K562 (cell line): ENCODE measurements at regions not wholly inside any gene's neighbourhood (a gene's known extent, or its start where the extent isn't known, plus 50 kb on each side); places are given as distances from the start of the nearest gene placed in this dataset.

Experiments used
- ATF1 ChIP-seq, 2 experiments: fragments of 450-650 bp in 1 of 2; IDR thresholded peaks; 2 replicates each; pipeline ENCODE4 v1.6.1; 2016; ENCODE audit warnings: missing compliant biosample characterization in 1 of 2, missing genetic modification characterization in 1 of 2
- CTCF ChIP-seq, 3 experiments: IDR thresholded peaks in 2 of 3; conservative IDR thresholded peaks in 1 of 3; 2 replicates each; pipeline ENCODE4 v1.5.1; 2011 to 2012; ENCODE audit warnings: low read length in 3 of 3, mild to moderate bottlenecking in 3 of 3, control low read depth in 2 of 3, improper control_type of control experiment in 1 of 3, inconsistent platforms in 1 of 3, low read depth in 1 of 3, mixed read lengths in 1 of 3, moderate library complexity in 1 of 3; ENCODE audit not compliant: insufficient read depth in 2 of 3
- CTCFL ChIP-seq: IDR thresholded peaks from 2 replicates; pipeline ENCODE4 v1.6.1; 2011; ENCODE audit warnings: borderline replicate concordance, low read depth, mild to moderate bottlenecking, moderate library complexity, low read length; ENCODE audit not compliant: insufficient read depth, poor library complexity, severe bottlenecking
- ELF1 ChIP-seq: fragments of 200-800 bp; sonication (Bioruptor generic); IDR thresholded peaks from 2 replicates; pipeline ENCODE4 v1.6.1; 2016; ENCODE audit warnings: missing genetic modification characterization, missing compliant biosample characterization
- FOXA1 ChIP-seq: fragments of 450-650 bp; IDR thresholded peaks from 2 replicates; pipeline ENCODE4 v1.6.1; 2016; ENCODE audit warnings: mild to moderate bottlenecking, borderline replicate concordance
- MAZ ChIP-seq, 2 experiments: fragments of 450-650 bp in 1 of 2; sonication (generic) in 1 of 2; formaldehyde crosslinking; IDR thresholded peaks in 1 of 2; conservative IDR thresholded peaks in 1 of 2; 2 replicates each; pipeline versions ENCODE4 v1.4.0 to v1.5.0; 2020; ENCODE audit warnings: mild to moderate bottlenecking in 1 of 2, missing genetic modification reagents in 1 of 2
- NR1H2 ChIP-seq: sonication (generic); formaldehyde crosslinking; IDR thresholded peaks from 2 replicates; pipeline ENCODE4 v1.4.0; 2020; ENCODE audit warnings: mild to moderate bottlenecking, missing genetic modification reagents
- TBL1XR1 ChIP-seq, 2 experiments: IDR thresholded peaks; 2 replicates each; pipeline ENCODE4 v1.6.1; 2012; ENCODE audit warnings: improper control_type of control experiment in 2 of 2, low read length in 2 of 2, mild to moderate bottlenecking in 1 of 2
- ZBTB11 ChIP-seq, 3 experiments: fragments of 200-800 bp in 1 of 3; fragments of 250-450 bp in 1 of 3; fragments of 450-650 bp in 1 of 3; sonication (Bioruptor Pico) in 1 of 3; sonication (Bioruptor generic) in 1 of 3; formaldehyde crosslinking in 1 of 3; IDR thresholded peaks; 2 replicates each; pipeline versions ENCODE4 v1.6.1 to v1.8.0; 2016 to 2022; ENCODE audit warnings: mild to moderate bottlenecking in 2 of 3, missing genetic modification characterization in 2 of 3, missing compliant biosample characterization in 1 of 3, moderate library complexity in 1 of 3
- ZFP30 ChIP-seq: fragments of 250-450 bp; sonication (Bioruptor Pico); IDR thresholded peaks from 2 replicates; pipeline ENCODE4 v1.8.0; 2022; ENCODE audit warnings: moderate library complexity, mild to moderate bottlenecking, inconsistent platforms, borderline replicate concordance
- ZNF511 ChIP-seq: sonication (generic); formaldehyde crosslinking; IDR thresholded peaks from 2 replicates; pipeline ENCODE4 v1.8.0; 2022; ENCODE audit warnings: mild to moderate bottlenecking, missing genetic modification reagents

- no peak for TF ChIP-seq ZNF511 (CRISPR knock-in tag)
- TF ChIP-seq TBL1XR1 (IDR thresholded peaks at IDR 0.05; ENCODE audit: low read length in 2 of 2), result no peak
- no peak for TF ChIP-seq MAZ (CRISPR knock-in tag; conservative IDR thresholded peaks at IDR 0.05 in 1 of 2, IDR thresholded peaks at IDR 0.05 in 1 of 2)
- no peak for TF ChIP-seq ELF1 (tag)
- no peak for TF ChIP-seq ATF1 (CRISPR knock-in tag; IDR thresholded peaks at IDR 0.05)
- TF ChIP-seq ATF1 (tag; IDR thresholded peaks at IDR 0.05), result no peak
- TF ChIP-seq CTCF (IDR thresholded peaks at IDR 0.05 in 2 of 3, conservative IDR thresholded peaks at IDR 0.05 in 1 of 3; ENCODE audit: insufficient read depth in 2 of 3, low read depth in 1 of 3, low read length in 3 of 3), result no peak
- TF ChIP-seq ZBTB11 (CRISPR knock-in tag; IDR thresholded peaks at IDR 0.05), result no peak
- TF ChIP-seq ZFP30 (CRISPR knock-in tag), result no peak
- no peak for TF ChIP-seq CTCFL
- no peak for TF ChIP-seq FOXA1
- no peak for TF ChIP-seq NR1H2 (CRISPR knock-in tag)
Observed at GRCh38 chr10:34905200-34905927, 90.3 kb upstream of the PARD3 start.
